ENCODE measurements at regions not wholly inside any gene's neighbourhood (a gene's known extent, or its start where the extent isn't known, plus 50 kb on each side); places are given as distances from the start of the nearest gene placed in this dataset.
"Not testable (repeated sequence)": the region's sequence is repeated elsewhere in the genome, so short reads cannot be mapped to it uniquely, and the experiment has no call there.

GRCh38 chr10:30219971-30220751, 128.9 kb downstream of the MTPAP start:
- CTCF ChIA-PET = interaction anchor here (1.5 kb wide), 1 partner anchor 12 kb away, joined by 3 read pairs; no protein-coding TSS in a partner anchor
- peaks cover 9% of the 10 kb centered on the region for H3K4me1 Mint-ChIP-seq
- H3K9me3 Mint-ChIP-seq (ENCODE audit: low read depth) = no peaks in the 10 kb centered on the region
- H3K36me3 Mint-ChIP-seq = no peaks in the 10 kb centered on the region
- peaks cover 35% of the 10 kb centered on the region for H3K27me3 Mint-ChIP-seq
- ATAC-seq = no peak
- peak overlapping the region; percentile 17 for H3K4me3 Mint-ChIP-seq
- DNase-seq = no peak
- no peak overlapping the region for H3K27ac Mint-ChIP-seq

- no peaks in the 10 kb centered on the region for H3K9me3 Mint-ChIP-seq (ENCODE audit: low read depth)
- DNase-seq = no peak
- H3K36me3 Mint-ChIP-seq = no peaks in the 10 kb centered on the region
- H3K27me3 Mint-ChIP-seq = peaks cover 40% of the 10 kb centered on the region
- peaks cover 9% of the 10 kb centered on the region for H3K4me1 Mint-ChIP-seq
- H3K4me3 Mint-ChIP-seq = no peak overlapping the region
- CTCF ChIA-PET = no interaction called here
- no peak for ATAC-seq
- H3K27ac Mint-ChIP-seq = no peak overlapping the region
These were observed 132.3 kb downstream of the MTPAP start for GRCh38 chr10:30216821-30217220.

- no peak overlapping the region for H3K27ac Mint-ChIP-seq
These were observed 133.5 kb downstream of the MTPAP start for GRCh38 chr10:30215623-30216022.

DNA sequence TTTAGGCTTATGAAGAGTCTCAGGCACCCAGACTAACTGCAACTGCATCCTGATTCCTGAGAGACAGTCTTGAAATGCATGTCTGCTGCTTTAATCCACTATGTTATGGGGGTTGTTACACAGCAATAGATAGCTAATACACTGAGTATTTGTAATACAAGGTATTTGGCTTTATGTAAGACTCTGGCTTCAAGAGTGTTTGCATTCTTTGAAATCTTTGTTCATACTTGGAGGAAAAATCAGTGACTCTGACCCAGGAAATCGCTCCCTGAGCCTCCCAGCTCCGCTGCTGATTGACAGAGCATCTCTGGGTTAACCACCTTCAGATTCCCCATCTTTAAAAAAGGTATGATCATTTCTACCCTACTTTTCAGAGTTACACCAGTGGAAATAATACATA, 133.9 kb downstream of the MTPAP start:
- no peaks in the 10 kb centered on the region for H3K9me3 Mint-ChIP-seq (ENCODE audit: low read depth)
- no peak overlapping the region for H3K27ac Mint-ChIP-seq
- DNase-seq (no peak), ATAC-seq (no peak)
- peaks cover 37% of the 10 kb centered on the region for H3K27me3 Mint-ChIP-seq
- peaks cover 7% of the 10 kb centered on the region for H3K4me1 Mint-ChIP-seq
- H3K4me3 Mint-ChIP-seq = no peak overlapping the region
- CTCF ChIA-PET = no interaction called here
- H3K36me3 Mint-ChIP-seq = no peaks in the 10 kb centered on the region

More at GRCh38 chr10:30215623-30216022, 133.5 kb downstream of the MTPAP start:
- Mint-ChIP-seq H3K36me3 (no peaks in the 10 kb centered on the region), H3K27me3 (peaks cover 37% of the 10 kb centered on the region), H3K4me1 (peaks cover 9% of the 10 kb centered on the region), H3K9me3 (ENCODE audit: low read depth) (no peaks in the 10 kb centered on the region), H3K4me3 (no peak overlapping the region)
- DNase-seq (no peak), ATAC-seq (no peak)
- CTCF ChIA-PET = no interaction called here

GRCh38 chr10:30210296-30210695, 138.8 kb downstream of the MTPAP start:
- Mint-ChIP-seq H3K4me3 (no peak overlapping the region), H3K4me1 (peaks cover 5% of the 10 kb centered on the region), H3K27ac (no peak overlapping the region), H3K36me3 (no peaks in the 10 kb centered on the region), H3K27me3 (peaks cover 35% of the 10 kb centered on the region), H3K9me3 (ENCODE audit: low read depth) (no peaks in the 10 kb centered on the region)
- ATAC-seq (no peak), DNase-seq (no peak)
- CTCF ChIA-PET = no interaction called here

- ATAC-seq (no peak), DNase-seq (no peak)
- Mint-ChIP-seq H3K36me3 (no peaks in the 10 kb centered on the region), H3K9me3 (ENCODE audit: low read depth) (no peaks in the 10 kb centered on the region), H3K4me1 (peaks cover 5% of the 10 kb centered on the region), H3K27ac (no peak overlapping the region), H3K4me3 (no peak overlapping the region), H3K27me3 (peaks cover 33% of the 10 kb centered on the region)
- CTCF ChIA-PET = interaction anchor here (0.8 kb wide), 1 partner anchor 13 kb away, joined by 3 read pairs; no protein-coding TSS in a partner anchor
These were observed 140.7 kb downstream of the MTPAP start for GRCh38 chr10:30208330-30208729.

DNA sequence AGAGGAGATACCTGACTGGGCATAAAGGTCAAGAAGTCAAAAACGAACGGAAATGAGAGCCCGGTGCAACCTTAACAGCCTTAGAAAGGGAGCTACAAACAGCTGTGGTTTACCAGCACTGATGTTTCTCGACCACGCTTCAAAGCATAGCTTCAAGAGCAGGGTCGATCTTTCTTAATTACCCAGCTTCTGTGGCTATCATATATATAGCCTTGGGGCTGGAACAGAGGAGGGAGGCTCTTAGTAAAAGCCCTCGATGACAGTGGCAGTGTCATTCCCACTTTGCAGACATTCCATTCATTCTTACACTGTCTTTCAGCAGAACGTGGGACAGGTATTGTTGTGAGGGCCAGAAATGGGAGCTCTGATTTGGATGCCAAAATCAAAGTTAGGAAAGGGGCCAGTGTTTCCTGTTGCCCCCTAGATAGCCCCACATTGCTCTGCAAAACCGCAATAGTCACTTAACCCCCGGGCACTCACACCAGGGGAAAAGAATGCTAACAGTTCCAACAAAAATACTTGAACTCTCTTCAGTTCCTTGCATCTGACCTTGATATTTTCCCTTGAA, 141.5 kb downstream of the MTPAP start:
- H3K4me3 Mint-ChIP-seq = no peak overlapping the region
- H3K27ac Mint-ChIP-seq = no peak overlapping the region
- H3K4me1 Mint-ChIP-seq = peaks cover 5% of the 10 kb centered on the region
- DNase-seq = no peak
- no peak for ATAC-seq
- H3K27me3 Mint-ChIP-seq = peaks cover 33% of the 10 kb centered on the region
- no peaks in the 10 kb centered on the region for H3K36me3 Mint-ChIP-seq
- no peaks in the 10 kb centered on the region for H3K9me3 Mint-ChIP-seq (ENCODE audit: low read depth)
- CTCF ChIA-PET = interaction anchor here (0.8 kb wide), 1 partner anchor 14 kb away, joined by 3 read pairs; no protein-coding TSS in a partner anchor

- DNase-seq (no peak), ATAC-seq (no peak)
- no peak overlapping the region for H3K27ac Mint-ChIP-seq
- CTCF ChIA-PET = no interaction called here
- no peak overlapping the region for H3K4me3 Mint-ChIP-seq
- H3K4me1 Mint-ChIP-seq = no peaks in the 10 kb centered on the region
- H3K36me3 Mint-ChIP-seq = no peaks in the 10 kb centered on the region
- peaks cover 38% of the 10 kb centered on the region for H3K27me3 Mint-ChIP-seq
- H3K9me3 Mint-ChIP-seq (ENCODE audit: low read depth) = no peaks in the 10 kb centered on the region
These were observed 140.6 kb upstream of the JCAD start for GRCh38 chr10:30200017-30200415.

DNA sequence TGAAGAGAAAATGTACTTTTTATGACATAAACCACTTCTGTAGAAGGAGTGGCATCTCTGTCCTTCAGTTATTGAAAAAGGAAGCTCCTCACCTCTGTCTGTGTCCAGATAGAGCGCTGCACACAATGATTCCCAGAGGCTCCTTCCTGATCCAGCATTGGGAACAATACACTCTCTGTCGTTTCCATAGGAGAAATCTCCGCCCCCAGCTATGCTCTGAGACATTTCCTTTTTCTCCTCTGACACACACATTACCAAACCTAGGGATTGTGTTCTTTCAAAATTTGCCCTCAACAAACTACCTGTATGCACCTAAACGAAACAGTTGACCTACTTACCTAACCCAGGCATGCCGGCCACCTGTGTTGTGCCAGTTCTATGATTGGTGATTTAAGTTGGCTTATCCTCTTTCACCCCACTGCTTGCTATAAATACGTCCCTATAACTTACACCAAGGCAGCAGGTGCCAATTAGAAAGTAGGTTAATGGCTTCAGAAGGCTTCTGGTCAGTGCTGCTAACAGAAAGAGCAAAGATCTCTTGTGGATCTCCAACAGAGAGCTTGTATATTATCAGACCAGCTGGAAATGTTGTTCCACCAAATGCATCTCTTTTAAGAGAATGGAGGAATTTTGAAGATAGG, 140.1 kb upstream of the JCAD start:
- Mint-ChIP-seq H3K27ac (no peak overlapping the region), H3K4me3 (no peak overlapping the region), H3K4me1 (no peaks in the 10 kb centered on the region), H3K9me3 (ENCODE audit: low read depth) (no peaks in the 10 kb centered on the region), H3K36me3 (no peaks in the 10 kb centered on the region), H3K27me3 (peaks cover 40% of the 10 kb centered on the region)
- CTCF ChIA-PET = no interaction called here
- DNase-seq (no peak), ATAC-seq (no peak)

DNA sequence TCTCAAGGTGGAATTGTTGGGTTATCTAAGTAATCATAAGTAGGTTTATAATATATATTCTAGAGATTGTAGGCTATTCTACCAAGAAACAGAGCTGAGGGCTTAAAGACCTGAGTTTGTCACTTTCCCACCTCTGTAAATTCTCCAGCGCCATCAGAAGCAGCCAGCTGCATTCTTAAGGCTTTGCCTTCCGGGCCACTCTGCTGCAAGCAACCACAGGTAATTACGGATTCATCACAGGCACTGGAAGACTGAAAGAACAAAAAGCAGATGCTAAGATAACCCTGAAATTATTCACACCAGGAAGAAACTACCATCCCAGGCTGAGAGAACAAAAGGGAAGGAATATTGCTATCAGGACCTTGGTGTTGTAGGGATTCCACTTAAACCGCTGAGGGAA, 137.8 kb upstream of the JCAD start:
- CTCF ChIA-PET = no interaction called here
- H3K4me3 Mint-ChIP-seq = no peak overlapping the region
- DNase-seq = no peak
- no peak for ATAC-seq
- H3K4me1 Mint-ChIP-seq = peaks cover 12% of the 10 kb centered on the region
- H3K36me3 Mint-ChIP-seq = peaks cover 1% of the 10 kb centered on the region
- peaks cover 42% of the 10 kb centered on the region for H3K27me3 Mint-ChIP-seq
- H3K27ac Mint-ChIP-seq = no peak overlapping the region
- no peaks in the 10 kb centered on the region for H3K9me3 Mint-ChIP-seq (ENCODE audit: low read depth)

GRCh38 chr10:30196559-30196958, 137.2 kb upstream of the JCAD start:
- CTCF ChIA-PET = interaction anchor here (1.0 kb wide), 1 partner anchor 99 kb away, joined by 3 read pairs; no protein-coding TSS in a partner anchor
- Mint-ChIP-seq H3K27me3 (peaks cover 39% of the 10 kb centered on the region), H3K4me1 (peaks cover 12% of the 10 kb centered on the region)
- not testable (repeated sequence) for H3K27ac Mint-ChIP-seq; H3K4me3 Mint-ChIP-seq; H3K9me3 Mint-ChIP-seq (ENCODE audit: low read depth); ATAC-seq; DNase-seq; H3K36me3 Mint-ChIP-seq

GRCh38 chr10:30192846-30193608, 133.6 kb upstream of the JCAD start:
- peaks cover 1% of the 10 kb centered on the region for H3K36me3 Mint-ChIP-seq
- no peak overlapping the region for H3K27ac Mint-ChIP-seq
- DNase-seq = no peak
- CTCF ChIA-PET = no interaction called here
- no peak overlapping the region for H3K4me3 Mint-ChIP-seq
- H3K9me3 Mint-ChIP-seq (ENCODE audit: low read depth) = no peaks in the 10 kb centered on the region
- peaks cover 29% of the 10 kb centered on the region for H3K27me3 Mint-ChIP-seq
- ATAC-seq = peak; percentile 27
- peaks cover 12% of the 10 kb centered on the region for H3K4me1 Mint-ChIP-seq

All from activated CD8-positive, alpha-beta memory T cell treated with anti-CD3 and anti-CD28 coated beads, Interleukin-2, amount 10 ng/mL, durations not matched to agents 7 days and 5 days (primary cell).